Hindlimb muscle (tissue), 1 donor: ENCODE measurements at regions not wholly inside any gene's neighbourhood (a gene's known extent, or its start where the extent isn't known, plus 50 kb on each side); places are given as distances from the start of the nearest gene placed in this dataset.
"Not testable (repeated sequence)": the region's sequence is repeated elsewhere in the genome, so short reads cannot be mapped to it uniquely, and the experiment has no call there.

Experiments
- DNase-seq: peaks from one replicate; pipeline ENCODE4 v3.0.0-alpha.2; 2013

DNA sequence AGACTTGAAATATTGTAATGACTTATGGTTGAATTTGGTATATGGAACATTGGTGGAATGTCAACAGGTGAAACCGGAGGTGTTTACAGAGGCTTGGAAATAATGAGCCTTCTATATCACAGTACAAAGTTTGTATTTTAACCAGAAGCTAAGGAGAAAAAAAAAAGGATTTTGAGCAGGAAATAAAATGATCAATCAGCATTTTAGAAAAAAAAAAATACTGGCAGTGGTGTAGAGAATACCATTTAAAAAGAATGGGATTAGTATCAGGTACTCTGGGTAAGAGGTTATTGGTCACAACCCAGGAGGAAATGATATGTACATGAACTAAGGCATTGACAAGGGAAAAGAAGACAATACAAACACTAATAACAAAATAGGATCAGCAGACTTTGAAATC is 587.1 kb upstream of the HTR2C start:
- no peak for DNase-seq

DNA sequence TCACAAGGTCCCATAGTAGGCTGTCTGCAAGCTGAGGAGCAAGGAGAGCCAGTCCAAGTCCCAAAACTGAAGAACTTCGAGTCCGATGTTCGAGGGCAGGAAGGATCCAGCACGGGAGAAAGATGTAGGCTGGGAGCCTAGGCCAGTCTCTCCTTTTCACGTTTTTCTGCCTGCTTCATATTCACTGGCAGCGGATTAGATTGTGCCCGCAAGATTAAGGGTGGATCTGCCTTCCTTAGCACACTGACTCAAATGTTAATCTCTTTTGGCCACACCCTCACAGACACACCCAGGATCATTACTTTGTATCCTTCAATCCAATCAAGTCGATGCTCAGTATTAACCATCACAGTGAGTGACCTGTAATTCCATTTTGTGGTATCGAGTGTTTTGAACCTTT is 592.2 kb upstream of the HTR2C start:
- DNase-seq = not testable (repeated sequence)

DNA sequence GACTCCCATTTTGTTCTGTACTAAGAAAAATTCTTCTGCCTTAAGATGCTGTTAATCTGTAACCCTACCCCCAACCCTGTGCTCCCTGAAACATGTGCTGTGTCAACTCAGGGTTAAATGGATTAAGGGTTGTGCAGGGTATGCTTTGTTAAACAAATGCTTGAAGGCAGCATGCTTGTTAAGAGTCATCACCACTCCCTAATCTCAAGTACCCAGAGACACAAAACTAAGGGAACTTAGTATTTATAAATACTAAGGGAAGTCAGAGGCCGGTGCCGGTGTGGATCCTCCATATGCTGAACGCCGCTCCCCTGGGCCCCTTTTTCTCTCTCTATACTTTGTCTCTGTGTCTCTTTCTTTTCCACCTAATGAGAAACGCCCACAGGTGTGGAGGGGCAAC is 593.2 kb upstream of the HTR2C start:
- DNase-seq = not testable (repeated sequence)

DNA sequence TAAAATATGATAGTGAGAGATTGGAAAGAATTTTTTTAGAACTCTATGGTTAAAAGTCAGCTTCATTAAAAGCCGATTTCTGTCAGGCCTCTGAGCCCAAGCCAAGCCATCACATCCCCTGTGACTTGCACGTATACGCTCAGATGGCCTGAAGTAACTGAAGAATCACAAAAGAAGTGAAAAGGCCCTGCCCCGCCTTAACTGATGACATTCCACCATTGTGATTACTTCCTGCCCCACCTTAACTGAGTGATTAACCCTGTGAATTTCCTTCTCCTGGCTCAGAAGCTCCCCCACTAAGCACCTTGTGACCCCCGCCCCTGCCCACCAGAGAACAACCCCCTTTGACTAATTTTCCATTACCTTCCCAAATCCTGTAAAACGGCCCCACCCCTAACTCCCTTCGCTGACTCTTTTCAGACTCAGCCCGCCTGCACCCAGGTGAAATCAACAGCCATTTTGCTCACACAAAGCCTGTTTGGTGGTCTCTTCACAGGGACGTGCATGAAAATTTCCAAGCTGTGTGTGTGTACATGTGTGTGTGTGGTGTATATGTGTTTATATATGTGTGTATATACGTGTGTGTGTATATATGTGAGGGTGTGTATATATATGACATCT is 595.5 kb upstream of the HTR2C start:
- not testable (repeated sequence) for DNase-seq

DNA sequence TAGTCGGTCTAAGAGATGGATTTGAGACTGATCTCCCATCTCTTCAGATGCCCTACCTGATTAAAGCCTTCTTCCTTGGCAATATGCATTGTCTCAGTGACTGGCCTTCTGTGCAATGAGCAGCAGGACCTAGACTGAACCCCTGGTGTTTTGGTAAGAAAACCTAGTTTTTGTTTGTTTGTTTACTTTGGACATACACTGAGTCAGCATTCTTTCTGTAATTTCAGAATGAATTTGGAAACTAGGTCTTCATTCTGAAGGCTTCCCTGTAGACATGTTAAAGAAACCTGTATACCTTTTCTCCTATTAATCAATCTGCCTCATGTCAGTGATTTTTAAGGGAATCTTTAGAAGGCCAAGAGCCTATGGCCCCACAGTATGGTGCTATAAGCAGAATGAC is 597.5 kb upstream of the HTR2C start:
- DNase-seq = no peak

DNA sequence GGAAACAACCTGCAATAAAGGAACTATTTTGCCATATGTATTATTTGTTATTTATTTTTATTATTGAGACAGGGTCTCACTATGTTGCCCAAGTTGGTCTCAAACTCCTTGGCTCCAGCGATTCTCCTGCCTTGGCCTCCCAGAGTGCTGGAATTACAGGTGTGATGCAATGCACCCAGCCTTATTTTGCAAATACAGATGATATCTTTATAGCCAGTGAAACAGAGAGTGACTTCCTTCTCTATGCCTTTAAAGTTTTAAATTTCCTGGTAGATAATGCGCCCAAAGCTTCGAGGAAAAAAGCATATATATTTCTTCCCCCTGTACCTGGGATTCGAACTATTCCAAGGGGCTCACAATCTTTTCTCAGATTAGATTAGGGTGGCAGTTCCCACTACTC is 601.1 kb upstream of the HTR2C start:
- no peak for DNase-seq

DNA sequence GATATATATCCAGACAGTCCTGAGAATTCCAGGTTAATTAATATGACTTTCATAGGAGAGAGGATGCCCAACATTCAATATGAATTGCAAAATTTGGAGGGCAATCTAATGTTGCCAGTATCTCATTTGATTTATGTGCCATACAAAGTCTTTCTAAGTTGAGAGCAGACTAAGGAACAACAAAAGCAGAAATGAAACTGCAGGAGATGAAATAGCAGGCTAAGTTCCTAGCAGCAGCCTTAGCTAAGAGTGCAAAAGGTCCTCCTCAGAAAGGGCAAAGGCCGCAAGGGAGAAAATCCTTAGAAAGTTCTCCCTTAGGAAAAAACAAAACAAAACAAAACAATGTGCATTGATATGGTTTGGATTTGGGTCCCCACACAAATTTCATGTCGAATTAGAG is 602.9 kb upstream of the HTR2C start:
- DNase-seq = no peak

DNA sequence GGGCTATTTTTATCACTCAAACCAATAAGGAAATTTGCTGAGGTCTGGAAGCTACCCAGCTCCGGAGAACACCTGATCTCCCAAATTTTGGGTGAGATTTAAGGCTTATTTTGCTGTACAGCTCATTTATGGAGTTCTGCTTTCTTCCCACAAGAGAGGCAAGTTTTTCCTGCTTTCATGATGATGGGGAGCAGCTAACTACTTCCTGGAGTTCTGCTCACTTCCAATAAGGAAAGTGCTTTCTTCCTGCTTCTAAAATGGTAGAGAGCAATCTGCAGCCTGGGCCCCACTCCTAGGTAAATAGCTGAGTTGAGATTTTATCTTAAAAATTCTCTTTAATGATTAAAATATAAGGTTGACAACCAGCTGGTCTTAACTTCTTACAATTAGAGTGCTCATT is 606.0 kb upstream of the HTR2C start:
- DNase-seq = no peak

DNA sequence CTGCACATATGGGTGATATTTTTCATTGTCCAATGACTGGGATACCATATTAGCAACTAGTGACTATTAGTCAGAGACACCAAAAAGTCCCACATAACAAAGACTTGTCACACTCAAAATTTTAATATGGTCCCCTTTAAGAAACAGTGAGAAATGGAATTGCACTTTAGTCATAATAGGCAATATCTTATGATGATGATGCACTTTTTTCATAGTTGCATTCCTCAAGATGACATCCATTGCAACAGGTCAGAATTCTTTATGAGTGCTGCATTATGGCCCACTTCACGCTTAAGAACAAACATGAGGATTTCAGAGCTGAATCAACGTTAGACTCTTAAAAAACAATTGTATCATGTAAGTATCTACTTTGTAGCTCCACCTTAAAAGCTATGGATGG is 608.4 kb upstream of the HTR2C start:
- DNase-seq = no peak

DNA sequence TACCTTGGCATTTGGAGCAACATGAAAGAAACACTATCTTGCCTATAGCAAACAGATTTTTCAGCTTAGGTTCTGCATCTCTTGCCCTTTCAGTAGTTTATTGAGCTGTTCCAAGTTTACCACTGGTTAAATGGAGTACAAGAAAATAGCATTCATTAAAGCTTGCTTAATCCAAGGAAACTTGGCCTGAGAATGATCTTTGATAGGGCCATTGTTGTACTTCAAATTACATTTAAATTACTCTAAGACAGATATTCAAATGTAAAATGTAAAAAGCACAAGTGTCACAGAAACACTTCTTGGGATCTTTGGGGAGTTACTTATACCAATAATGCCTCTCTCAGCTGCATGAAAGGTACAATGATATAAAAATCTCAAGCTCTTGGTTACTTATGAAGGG is 609.0 kb upstream of the HTR2C start:
- no peak for DNase-seq

DNA sequence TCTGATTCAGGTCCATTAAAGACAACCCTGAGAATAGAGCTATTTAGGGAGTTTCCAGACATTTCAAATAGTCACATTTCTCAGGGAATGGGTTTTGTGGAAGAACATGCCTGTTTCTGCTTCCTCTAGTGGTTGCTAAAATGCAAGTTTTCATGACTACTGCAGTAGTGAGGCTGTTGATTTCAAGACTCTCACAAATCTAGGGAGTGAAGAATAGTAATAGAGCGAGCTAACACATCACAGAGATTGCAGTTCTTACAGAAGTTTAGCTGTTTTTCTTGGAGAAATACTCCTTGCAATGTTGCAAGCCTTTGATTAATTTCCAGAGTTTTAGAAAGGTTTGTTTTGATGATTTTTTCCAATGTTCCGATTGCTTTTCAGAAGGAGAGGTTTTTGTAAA is 610.2 kb upstream of the HTR2C start:
- DNase-seq = no peak

DNA sequence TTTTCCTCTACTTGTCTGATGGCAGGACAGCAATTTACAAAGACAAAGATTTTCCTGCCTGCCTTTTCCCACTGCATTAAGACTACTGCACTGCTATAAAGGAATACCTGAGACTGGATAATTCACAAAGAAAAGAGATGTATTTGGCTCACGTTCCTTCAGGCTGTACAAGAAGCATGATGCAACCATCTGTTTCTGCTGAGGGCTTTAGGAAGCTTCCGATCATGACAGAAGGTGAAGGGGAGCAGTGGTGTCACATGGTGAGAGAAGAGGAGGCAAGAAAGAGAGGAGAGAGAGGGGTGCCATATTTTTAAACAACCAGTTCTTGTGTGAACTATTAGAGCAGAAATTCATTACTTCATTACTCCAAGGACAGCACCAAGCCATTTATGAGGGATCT is 617.1 kb upstream of the HTR2C start:
- no peak for DNase-seq

DNA sequence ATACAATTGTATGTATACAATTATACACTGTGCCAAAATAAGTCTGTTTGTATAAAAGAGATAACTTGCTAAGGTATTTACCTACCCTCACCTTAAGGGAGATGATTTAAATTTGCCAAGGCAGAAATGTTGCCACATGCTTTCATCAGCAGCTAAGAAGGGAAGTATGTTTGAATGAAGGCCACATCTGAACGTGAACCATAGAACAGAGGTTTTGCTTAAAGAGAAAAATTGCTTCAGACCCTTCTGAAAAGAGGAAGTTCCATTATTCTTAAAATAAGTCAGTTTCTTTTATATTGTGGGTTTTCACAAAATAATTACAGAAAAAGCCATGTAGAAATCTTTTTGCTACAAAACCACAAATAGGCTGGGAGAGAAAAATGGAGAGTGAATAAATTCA is 621.5 kb upstream of the HTR2C start:
- no peak for DNase-seq

DNA sequence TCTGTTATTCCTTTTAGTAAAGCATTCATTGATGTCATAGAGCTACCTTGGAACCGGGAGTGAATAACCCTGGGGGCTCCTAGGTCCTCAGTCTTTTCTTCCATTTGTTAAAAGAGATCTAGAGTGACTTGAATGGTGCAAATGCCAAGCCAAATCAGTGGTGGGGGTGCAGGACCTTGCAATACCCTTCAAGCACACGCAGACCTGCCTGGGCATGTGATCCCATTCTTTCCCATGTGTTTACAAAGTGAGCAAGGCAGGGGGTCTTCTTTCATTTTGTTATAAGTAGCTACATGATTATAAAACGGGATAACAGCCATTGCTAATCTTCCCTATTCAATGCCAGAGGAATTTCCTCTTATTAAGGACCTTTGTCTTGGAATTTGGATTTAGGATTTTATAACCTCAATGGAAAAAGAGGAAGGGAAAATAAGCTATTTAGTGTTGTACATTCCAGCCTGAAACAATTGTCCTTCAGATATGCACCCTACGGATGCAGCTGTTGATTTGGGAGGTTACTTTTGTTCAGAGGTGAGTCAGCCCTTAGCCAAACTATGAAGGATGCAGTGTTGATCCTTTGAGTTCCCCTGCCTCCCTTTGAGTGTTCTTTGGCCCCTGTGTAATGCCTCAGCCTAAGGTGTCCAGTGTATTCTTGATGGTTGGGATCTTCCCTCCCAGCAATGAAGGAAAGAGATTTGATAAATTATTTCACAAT is 623.8 kb upstream of the HTR2C start:
- DNase-seq = no peak

DNA sequence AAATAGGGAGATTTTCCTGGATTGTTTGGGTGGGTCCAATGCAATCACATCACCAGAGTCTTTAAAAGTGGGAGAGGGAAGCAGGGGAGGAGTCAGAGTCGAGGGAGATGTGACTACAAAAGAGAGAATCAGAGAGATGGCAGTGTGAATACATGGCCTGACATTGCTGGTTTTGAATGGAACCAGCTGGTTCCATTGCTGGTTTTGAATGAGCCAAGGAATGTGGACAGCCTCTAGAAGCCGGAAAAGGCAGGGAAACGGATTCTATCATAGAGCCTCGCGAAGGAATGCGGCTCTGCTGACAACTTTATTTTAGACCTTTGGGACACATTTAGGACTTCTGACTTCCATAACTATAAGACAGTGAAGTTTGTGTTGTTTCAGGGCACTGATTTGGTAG is 627.0 kb upstream of the HTR2C start:
- no peak for DNase-seq

DNA sequence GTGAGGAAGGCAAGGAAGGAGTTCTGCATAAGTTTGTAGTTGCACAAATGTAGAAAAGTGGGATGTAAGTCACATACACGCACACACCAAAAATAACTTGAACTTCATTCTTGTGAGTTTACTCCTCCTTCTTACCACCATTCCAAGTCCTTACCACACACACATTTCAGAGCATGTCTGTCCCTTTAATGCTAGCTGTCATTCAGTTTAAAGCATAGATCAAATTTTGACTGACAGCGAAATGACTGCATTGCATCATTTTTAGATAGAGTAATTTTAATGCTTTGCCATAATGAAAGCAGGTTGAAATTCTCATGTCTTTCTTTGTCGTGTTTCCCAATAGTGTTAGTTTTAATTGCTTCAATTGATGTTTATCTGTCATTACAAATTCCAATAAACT is 629.6 kb upstream of the HTR2C start:
- no peak for DNase-seq

DNA sequence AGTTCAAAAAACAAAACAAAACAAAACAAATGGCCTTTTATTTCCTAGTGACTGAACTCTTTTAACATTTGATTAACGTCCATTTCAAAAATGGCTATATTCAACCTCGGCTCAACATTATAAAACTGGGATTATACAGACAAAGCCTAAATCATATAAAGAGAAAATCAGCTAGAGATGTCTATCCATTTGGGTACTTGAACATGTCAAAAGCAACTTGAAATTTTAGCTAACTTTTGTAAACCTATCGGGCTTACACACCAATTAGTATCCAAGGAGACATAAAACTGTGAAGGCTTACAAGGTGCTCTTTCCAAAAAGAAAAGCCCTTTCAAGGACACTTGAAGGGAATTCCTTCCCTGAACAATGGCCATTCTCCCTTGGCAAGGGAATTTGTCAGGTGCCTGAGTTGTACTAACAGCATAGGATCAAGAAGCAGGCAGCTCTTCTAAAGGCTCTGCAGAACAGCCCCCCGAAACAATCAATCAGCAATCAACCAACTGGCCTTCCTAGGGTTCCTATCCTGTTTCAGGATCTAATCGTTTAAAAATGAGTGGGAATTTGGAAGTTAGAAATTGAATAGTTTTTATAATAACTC is 633.7 kb upstream of the HTR2C start:
- no peak for DNase-seq

DNA sequence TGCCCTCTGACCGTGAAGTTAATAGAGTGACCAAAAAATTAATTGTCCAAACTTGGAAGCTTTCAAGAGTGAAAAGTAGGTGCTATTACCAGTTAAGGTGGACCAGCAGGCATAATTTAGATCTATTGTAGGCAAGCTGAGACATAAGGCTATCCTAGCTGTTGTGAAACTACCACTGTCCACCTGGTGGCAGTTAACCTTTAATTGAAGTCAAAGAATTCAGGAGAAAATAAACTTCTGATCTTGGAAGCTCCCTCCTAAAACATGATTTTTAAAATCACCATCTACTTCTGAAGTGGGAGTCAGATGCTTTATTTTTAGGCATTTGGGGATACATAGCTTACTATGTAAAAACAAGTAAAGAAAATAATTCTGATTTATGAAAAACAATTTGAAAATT is 636.3 kb upstream of the HTR2C start:
- DNase-seq = no peak

DNA sequence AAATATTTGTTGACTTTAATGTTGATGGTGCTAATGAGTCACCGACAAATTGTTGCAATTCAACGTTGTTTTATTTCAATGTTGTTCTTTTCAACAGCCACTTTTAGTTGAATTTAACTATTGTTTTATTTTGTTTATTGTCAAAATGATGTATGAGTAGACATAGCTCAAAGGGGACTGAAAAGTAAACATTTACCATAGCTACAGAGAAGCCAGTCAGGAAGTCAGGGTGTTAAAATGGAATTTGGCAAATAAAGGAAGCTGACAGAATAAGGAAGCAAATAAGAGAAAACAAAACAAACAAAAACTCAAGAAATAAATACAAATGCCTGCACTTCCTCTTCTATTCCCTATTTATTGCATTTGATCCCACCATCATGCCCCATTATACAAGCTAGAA is 648.4 kb upstream of the HTR2C start:
- DNase-seq = no peak

DNA sequence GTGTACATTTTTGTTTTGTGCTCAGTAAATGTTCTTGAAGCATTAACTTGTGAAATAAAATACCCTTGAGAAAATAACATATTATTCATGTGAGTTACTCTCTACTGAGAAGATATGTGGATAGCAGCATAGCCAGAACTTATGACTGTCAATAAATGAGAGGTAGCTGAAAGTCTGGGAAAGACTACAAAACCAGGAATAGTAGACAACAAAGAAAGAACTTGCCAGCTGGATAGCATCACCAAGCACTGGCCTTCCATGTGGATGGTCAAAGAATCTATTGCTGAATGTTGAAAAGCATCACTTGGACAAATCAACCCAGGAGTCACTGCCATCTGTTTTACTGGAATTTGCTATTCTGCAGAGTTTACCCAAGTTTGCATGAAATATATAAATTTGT is 650.0 kb upstream of the HTR2C start:
- no peak for DNase-seq

DNA sequence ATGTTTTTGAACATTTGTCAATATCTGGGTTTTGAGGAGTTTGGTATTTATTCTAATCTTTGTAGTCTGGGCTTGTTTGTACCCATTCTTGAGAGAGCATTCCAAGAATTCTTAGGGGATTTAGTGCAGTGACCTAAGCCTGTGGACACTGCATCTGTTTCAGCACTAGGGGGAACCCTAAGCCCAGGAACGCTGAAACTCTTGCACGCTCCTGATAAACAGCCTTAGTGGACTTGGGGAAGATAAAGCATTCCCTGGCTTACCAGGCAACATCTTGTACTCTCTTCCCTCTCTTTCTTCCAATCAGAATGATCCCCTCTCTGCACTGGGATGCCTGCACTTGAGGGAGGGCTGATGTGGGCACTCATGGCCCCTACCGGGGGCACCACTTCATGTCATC is 654.9 kb upstream of the HTR2C start:
- no peak for DNase-seq

DNA sequence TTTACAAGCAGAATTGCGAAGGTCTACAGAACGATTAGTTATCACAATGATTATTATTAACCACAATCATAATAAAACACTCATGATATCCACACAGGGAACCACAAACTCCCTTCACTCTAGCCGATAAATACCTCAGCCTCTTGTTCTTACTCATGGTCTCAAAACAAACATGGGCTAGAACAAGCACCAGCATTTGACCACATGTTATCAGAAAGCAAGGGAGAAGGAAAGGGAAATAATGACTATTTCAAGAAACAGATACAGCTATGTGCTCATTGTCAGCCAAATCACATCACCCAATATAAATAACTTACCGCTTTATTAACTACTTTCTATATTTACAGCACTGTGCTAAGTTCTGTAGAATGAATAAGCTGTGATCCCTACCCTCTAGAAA is 663.2 kb upstream of the HTR2C start:
- DNase-seq = no peak

DNA sequence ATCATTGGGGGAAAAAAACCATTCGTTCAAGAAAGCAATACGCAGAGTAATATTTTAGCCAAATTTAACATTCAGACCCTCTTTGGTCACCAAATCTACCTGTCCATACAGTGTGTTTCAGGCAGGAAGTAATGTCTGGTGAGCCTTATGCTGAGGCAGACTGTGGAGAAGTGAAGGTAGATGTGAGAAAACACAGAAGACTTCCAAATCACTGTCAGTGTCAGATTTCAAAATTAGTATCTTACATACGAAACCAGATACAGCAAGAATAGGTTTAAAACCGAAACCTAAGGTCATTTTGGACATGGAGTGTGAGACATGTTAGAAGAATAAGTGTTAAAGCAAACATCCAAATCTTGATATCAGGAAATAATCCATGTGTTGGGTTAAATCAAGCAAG is 664.5 kb upstream of the HTR2C start:
- DNase-seq = no peak

DNA sequence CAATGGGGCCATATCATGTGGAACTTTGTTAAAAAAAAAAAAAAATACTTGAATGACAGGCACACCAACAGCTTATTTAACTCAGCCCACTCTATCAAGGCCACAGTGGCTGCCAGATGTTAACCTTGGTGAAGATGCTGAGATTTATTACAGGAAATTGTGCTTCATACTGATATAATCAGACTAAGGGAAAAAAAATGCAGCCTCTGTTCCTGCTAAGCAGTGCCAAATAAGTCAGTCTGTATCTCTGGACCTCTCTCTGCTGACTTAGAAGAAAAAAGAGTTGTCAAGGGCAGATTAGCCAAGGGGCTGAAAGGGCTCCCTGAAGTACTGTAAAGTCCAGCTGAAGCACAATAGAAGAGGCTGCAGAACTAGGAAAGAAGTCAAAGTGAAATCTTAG is 677.7 kb upstream of the HTR2C start:
- DNase-seq = no peak

DNA sequence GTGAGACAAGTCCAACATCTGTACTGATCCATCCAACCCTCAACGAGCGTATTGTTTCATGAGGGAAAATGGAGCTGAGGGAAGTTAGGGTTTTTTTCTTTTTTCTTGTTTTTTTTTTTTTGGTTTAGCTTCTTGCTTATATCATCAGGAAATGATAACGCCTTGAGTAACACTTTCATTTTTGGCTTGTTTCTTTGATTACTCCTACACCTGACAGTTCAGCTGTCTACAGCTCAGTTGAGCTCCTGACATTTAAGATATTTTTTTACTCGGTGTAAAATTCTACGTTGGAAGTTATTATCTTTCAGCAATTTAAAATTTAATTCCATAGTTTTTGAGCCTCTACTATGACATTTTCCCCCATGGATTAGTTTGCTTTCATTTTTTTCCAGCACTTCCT is 691.0 kb upstream of the HTR2C start:
- no peak for DNase-seq
